ENCODE measurements at regions not wholly inside any gene's neighbourhood (a gene's known extent, or its start where the extent isn't known, plus 50 kb on each side); places are given as distances from the start of the nearest gene placed in this dataset.

DNA sequence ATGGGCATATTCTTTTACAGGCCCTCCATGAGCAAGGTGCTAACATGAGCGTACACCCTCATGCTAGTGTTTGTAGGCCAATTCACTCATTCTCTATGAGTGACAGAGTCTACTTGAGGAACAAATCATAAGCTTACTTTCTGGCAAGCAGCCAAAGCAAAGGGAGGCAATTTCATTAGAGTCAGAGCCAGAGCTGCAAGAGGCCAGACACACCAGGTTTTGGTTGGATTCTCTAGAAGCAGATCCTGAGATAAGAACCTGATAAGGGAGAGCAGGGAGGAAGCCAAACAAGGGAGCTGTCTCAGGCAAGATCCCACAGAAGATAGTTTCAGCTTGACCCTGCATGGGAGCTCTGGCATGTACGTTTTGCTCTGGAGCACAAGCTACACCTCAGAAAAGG, 214.1 kb upstream of the CTNNB1 start (continued):
- TF ChIP-seq, protein P1, sequence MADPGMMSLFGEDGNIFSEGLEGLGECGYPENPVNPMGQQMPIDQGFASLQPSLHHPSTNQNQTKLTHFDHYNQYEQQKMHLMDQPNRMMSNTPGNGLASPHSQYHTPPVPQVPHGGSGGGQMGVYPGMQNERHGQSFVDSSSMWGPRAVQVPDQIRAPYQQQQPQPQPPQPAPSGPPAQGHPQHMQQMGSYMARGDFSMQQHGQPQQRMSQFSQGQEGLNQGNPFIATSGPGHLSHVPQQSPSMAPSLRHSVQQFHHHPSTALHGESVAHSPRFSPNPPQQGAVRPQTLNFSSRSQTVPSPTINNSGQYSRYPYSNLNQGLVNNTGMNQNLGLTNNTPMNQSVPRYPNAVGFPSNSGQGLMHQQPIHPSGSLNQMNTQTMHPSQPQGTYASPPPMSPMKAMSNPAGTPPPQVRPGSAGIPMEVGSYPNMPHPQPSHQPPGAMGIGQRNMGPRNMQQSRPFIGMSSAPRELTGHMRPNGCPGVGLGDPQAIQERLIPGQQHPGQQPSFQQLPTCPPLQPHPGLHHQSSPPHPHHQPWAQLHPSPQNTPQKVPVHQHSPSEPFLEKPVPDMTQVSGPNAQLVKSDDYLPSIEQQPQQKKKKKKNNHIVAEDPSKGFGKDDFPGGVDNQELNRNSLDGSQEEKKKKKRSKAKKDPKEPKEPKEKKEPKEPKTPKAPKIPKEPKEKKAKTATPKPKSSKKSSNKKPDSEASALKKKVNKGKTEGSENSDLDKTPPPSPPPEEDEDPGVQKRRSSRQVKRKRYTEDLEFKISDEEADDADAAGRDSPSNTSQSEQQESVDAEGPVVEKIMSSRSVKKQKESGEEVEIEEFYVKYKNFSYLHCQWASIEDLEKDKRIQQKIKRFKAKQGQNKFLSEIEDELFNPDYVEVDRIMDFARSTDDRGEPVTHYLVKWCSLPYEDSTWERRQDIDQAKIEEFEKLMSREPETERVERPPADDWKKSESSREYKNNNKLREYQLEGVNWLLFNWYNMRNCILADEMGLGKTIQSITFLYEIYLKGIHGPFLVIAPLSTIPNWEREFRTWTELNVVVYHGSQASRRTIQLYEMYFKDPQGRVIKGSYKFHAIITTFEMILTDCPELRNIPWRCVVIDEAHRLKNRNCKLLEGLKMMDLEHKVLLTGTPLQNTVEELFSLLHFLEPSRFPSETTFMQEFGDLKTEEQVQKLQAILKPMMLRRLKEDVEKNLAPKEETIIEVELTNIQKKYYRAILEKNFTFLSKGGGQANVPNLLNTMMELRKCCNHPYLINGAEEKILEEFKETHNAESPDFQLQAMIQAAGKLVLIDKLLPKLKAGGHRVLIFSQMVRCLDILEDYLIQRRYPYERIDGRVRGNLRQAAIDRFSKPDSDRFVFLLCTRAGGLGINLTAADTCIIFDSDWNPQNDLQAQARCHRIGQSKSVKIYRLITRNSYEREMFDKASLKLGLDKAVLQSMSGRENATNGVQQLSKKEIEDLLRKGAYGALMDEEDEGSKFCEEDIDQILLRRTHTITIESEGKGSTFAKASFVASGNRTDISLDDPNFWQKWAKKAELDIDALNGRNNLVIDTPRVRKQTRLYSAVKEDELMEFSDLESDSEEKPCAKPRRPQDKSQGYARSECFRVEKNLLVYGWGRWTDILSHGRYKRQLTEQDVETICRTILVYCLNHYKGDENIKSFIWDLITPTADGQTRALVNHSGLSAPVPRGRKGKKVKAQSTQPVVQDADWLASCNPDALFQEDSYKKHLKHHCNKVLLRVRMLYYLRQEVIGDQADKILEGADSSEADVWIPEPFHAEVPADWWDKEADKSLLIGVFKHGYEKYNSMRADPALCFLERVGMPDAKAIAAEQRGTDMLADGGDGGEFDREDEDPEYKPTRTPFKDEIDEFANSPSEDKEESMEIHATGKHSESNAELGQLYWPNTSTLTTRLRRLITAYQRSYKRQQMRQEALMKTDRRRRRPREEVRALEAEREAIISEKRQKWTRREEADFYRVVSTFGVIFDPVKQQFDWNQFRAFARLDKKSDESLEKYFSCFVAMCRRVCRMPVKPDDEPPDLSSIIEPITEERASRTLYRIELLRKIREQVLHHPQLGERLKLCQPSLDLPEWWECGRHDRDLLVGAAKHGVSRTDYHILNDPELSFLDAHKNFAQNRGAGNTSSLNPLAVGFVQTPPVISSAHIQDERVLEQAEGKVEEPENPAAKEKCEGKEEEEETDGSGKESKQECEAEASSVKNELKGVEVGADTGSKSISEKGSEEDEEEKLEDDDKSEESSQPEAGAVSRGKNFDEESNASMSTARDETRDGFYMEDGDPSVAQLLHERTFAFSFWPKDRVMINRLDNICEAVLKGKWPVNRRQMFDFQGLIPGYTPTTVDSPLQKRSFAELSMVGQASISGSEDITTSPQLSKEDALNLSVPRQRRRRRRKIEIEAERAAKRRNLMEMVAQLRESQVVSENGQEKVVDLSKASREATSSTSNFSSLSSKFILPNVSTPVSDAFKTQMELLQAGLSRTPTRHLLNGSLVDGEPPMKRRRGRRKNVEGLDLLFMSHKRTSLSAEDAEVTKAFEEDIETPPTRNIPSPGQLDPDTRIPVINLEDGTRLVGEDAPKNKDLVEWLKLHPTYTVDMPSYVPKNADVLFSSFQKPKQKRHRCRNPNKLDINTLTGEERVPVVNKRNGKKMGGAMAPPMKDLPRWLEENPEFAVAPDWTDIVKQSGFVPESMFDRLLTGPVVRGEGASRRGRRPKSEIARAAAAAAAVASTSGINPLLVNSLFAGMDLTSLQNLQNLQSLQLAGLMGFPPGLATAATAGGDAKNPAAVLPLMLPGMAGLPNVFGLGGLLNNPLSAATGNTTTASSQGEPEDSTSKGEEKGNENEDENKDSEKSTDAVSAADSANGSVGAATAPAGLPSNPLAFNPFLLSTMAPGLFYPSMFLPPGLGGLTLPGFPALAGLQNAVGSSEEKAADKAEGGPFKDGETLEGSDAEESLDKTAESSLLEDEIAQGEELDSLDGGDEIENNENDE (IDR thresholded peaks at IDR 0.05; ENCODE audit: insufficient replicate concordance, low read length), result no peak
- TF ChIP-seq TBP (IDR thresholded peaks at IDR 0.05; ENCODE audit: low read depth, low read length) (no peak), POLR2AphosphoS5 (IDR thresholded peaks at IDR 0.05; ENCODE audit: low read depth, low read length) (no peak), ASH2L (IDR thresholded peaks at IDR 0.05; ENCODE audit: low read length) (no peak), TAF7 (optimal IDR thresholded peaks at IDR 0.05; ENCODE audit: borderline replicate concordance, low read depth, low read length) (no peak), BRCA1 (IDR thresholded peaks at IDR 0.05; ENCODE audit: low read depth, low read length) (no peak), POU5F1 (IDR thresholded peaks at IDR 0.05; ENCODE audit: low read depth, low read length) (no peak), SAP30 (IDR thresholded peaks at IDR 0.05; ENCODE audit: insufficient read depth, insufficient replicate concordance, low read length) (no peak), JUN (IDR thresholded peaks at IDR 0.05; ENCODE audit: low read depth, low read length) (no peak), SRF (IDR thresholded peaks at IDR 0.05; ENCODE audit: low read depth, low read length) (no peak), NANOG (IDR thresholded peaks at IDR 0.05; ENCODE audit: insufficient read depth, low read depth, low read length, poor library complexity, severe bottlenecking) (no peak), MAFK (IDR thresholded peaks at IDR 0.05; ENCODE audit: low read depth, low read length) (no peak)
